ENCODE measurements at regions not wholly inside any gene's neighbourhood (a gene's known extent, or its start where the extent isn't known, plus 50 kb on each side); places are given as distances from the start of the nearest gene placed in this dataset.
"Not testable (repeated sequence)": the region's sequence is repeated elsewhere in the genome, so short reads cannot be mapped to it uniquely, and the experiment has no call there.

DNA sequence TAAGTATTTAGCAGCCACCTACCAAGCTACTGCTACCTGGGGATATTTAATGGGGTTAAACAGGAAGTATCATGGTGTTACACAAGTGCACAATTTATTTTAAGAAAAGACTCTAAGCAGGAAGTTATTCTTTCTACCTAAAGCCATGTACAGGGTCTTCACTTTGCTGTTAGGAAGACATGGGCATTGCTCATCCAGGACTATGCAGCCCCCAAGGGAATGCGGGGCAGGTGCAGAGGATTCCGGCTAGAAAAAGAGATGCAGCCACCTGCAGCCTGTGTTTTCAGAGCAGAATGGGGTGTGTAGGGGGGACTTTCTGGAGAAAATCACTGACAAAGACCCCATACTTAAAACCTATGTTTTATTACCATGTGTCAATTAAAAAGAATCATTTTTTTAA is 399.1 kb upstream of the NOX3 start:
- DNase-seq (ENCODE audit: low spot score) = no peak

DNA sequence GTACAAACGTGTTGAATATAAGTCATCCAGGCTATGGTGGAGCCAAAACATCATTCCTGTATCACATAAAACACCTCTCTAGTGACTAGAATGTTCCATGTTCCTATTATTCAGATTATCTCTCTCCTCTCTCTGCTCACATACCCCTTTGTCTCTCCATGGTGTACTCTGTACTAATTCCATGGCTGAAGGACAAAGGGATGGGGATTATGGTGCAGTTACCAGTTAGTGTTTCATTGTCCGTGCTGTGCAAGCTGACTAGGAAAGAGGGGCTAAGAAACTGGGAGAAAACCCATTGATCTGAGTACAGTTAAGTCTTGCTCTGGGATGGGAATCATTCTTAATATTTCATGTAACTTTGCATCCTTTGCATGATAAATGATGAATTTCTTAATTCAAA is 397.4 kb upstream of the NOX3 start:
- DNase-seq (ENCODE audit: low spot score) = no peak

DNA sequence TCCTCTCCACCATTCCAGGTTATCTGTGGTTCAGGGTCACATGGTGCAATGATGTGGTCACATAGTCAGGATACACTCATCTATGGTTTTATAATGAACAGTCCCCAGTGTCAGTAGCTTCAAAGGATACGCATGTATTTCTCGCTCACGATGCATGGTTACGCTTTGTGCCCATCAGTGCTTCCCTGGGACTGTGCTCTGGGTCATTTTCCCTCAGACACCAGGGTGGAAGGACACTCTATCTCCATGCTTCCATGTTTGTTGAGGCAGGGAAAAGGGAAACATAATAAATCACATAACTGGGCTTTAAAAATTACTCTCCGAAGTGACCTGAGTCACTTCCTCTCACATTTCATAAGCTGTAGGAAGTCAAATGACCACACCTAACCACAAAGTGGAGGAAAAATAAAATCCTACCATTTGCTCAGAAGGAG is 394.8 kb upstream of the NOX3 start:
- DNase-seq (ENCODE audit: low spot score) = peak; percentile 23

DNA sequence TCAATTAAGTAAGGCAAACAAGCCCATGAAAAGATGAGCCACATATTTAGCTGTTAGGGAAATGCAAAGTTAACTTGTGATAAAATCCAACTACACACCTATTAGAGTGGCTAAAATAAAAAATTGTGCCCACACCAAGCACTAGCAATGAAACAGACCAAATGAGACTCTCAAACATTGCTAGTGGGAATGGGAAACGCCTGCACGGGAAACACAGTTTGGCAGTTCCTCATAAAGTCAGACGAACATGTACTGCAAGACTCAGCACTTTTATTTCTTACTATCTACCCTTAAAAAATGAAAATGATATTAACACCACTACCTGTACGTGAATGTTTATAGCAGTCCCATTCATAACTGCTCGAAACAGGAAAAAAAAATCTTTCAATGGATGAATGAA is 392.1 kb upstream of the NOX3 start:
- DNase-seq (ENCODE audit: low spot score) = no peak

DNA sequence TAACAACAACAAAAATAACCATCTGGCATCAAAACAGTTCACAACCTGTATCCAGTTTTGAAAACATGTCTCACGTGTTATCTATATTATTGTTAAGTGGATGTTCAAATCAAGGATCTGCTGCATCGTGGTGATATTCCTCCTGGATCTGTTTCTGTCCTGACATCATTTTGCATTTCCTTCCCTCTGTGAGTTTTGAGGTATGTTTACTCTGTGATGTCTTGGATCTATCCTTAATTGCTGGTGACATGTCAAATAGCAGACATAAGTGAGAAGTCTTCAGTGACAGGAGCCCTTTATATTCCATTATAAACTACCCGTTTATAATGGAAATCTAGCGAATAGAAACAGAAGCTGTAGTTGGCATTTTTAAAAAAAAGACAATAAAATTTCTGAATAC is 381.8 kb upstream of the NOX3 start:
- DNase-seq (ENCODE audit: low spot score) = no peak

DNA sequence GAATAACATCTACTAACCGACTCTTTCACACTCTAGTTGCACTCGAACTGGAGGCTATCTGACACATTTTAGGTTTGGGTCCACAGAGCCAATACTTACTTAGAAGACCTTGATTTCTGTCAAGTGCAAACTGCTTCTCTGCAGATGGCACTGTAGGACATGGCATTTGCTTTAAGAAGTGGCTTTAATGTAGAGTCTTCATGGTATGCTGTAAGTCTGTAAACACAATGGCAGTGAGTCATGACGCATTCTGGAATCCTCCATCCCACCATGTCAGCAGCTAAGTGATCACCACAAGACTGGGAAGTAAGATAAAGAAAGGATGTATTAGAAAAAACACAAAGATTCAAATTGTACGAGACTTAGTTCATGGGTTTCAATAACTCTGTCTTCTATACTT is 377.0 kb upstream of the NOX3 start:
- DNase-seq (ENCODE audit: low spot score) = no peak

DNA sequence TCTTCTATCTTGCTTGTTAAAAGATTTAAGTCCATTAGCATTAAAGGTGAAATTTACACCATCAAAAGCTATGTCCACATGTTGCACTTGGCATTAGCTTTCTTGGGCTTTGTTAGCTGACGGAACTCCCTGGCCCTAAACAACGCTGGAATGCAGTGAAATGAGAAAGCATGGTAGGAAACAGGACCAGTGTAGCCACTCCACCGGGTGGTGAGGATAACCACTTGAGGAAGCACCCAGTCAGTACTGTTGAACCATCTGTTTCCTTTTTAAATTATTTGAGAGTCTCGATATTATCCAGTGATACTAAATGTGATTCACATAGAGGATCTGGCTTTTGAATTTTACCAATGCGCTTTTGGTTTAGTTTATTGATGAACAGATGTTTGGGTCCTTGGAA is 374.9 kb upstream of the NOX3 start:
- DNase-seq (ENCODE audit: low spot score) = no peak

DNA sequence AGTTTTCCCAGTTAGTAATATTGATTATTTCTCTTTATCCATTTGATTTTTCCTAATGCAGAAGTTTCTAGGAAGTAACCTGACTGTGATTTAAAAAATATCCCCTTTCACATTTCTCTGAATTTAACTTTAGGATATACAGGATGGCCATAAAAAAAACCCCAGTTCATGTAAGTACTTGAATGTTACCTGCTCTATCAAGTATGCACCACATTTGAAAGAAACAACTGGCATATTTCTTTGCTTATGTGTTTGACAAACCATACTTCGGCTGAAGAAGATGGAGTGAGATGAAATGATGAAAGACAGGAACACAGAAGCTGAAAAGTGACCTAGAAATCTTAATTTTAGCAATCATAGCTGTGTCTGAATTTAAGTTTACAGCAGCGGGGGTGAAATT is 374.0 kb upstream of the NOX3 start:
- no peak for DNase-seq (ENCODE audit: low spot score)

DNA sequence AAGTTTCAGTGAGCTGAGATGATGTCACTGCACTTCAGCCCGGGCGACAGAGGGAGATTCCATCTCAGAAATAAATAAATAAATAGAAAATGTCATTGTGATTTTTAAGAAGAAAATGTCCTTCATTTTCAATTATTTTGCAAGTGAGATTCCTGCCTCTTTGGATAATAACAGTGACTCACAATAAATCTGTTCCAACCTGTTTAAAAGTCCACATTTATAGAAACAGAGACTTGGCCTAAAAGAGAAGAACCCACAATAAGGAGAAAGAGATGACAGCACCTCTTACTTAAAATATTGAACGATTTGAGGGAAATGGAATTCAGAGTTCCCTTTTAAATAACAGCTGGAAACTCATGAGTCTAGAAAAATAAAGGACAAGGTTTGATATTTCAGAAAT is 373.4 kb upstream of the NOX3 start:
- DNase-seq (ENCODE audit: low spot score) = no peak

DNA sequence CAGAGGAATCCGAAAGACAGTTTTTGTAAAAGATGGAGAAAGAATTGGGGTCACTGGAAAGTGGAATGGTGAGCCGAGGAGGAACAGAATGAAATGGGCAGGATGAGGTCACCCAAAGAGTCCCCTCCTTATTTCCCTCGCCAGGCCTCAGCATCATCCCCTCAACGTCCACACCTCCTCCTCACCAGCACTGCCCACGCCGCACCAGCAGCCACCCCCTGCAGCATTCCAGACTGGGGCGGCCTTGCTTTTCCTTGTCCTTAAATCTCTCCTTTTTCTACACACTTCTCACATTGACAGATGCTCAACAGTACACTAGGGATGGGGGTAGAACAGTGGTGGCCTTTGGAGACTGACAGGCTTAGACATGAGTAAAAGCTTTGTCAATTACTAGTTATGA is 363.1 kb upstream of the NOX3 start:
- no peak for DNase-seq (ENCODE audit: low spot score)

DNA sequence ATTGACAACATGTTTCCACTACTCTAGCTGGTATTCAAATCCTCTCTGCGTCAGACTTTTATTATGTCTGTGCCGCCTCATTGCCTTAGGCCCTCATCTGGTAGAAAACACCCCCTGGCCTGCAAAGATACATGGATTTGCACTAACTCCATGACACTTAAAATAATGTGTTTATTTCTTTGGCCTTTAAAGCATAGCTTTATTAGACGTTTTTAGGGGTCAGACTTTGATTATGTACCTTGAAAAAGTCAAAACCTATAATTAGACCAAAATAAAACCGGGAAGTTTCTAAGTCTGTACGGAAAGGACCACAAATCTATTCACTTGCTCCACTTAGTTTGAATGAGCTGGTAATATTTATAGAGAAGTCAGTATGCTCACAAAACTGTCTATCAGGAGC is 357.9 kb upstream of the NOX3 start:
- no peak for DNase-seq (ENCODE audit: low spot score)

DNA sequence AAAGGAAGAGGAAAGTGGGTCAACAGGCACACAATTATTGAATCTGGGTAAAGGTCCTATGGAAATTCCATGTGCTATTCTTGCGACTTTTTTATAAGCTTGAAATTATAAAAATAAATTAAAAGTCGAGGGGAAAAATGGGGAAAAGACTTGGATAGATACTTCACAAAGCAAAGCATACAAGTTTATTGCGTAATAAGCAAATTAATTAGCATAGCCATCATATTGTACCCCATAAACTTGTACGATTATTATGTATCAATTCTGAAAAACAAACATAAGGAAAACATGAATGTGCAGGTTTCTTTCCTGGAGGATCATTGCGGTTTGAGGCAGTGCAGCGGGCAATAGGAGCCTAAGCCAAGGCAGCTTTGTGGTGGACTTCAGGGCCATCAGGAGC is 351.6 kb upstream of the NOX3 start:
- DNase-seq (ENCODE audit: low spot score) = no peak

DNA sequence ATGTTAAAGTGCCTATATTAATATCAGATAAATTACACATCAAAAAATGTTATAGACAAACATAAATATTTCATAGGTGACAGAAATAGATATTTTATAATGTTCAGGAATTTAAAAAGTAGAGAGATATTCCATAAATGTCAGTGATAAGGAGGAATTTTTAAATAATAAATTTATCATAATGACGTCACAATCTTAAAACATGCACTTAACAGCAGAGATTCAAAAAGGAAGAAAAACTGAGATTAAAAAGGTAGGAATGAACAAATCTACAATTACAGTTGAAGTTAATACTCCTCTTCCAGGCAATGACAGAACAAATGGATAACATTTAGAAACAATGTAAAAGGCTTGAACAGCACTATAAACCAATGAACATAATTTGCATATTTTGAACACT is 345.4 kb upstream of the NOX3 start:
- DNase-seq (ENCODE audit: low spot score) = no peak

DNA sequence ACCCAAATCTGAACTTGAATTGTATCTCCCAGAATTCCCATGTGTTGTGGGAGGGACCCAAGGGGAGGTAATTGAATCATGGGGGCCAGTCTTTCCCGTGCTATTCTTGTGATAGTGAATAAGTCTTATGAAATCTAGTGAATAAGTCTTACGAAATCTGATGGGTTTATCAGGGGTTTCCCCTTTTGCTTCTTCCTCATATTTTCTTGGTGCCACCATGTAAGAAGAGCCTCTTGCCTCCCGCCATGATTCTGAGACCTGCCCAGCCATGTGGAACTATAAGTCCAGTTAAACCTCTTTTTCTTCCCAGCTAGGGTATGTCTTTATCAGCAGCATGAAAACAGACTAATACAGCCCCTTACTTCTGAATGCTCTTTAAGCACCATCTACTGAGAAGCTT is 343.2 kb upstream of the NOX3 start:
- DNase-seq (ENCODE audit: low spot score) = not testable (repeated sequence)

DNA sequence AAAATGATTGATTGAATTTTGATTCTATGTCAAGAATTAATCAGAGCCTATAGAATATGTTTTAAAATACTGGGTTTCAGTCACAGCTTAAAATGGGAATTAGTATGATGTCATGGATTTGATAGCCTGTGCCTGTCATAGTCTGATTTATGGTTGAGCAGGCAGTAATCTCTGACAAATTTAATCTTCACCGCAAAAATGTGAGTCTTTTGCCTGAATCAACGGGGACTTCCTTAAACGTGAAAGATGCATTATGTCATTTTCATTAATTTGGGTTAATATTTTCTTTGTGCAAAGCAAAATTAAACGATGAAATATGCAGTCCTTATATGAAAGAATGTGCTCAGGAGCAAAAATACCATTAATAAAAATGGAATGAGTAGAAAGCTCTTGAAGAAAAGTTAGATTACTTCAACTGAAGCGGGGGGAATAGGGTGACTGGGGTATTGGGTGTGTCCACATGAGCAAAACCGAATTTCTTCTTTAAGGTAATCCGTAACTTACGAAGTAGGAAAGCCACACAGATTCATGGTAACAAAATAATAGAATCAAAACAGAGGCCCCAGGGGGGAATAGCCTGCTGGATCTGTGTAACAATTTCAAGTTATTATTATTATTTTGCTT is 339.6 kb upstream of the NOX3 start:
- DNase-seq (ENCODE audit: low spot score) = no peak

DNA sequence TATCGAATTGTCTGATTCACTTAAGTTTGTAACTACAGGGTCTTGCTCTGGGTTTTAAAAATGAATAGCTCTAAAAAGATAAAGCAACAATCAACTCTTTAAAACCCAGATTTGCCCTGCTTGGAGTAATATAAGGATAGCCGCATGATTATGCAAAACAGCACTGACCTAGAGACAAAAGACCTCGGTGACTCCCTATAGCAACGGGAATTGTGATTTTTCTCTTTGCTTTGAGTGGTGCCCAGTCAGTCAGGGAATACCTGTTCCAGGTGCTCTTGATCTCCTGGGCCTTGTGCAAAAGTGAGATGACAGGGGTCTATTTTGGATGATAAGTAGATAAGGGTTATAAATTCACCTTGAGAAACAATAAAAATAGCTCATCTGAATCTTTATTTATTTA is 336.3 kb upstream of the NOX3 start:
- DNase-seq (ENCODE audit: low spot score) = no peak

DNA sequence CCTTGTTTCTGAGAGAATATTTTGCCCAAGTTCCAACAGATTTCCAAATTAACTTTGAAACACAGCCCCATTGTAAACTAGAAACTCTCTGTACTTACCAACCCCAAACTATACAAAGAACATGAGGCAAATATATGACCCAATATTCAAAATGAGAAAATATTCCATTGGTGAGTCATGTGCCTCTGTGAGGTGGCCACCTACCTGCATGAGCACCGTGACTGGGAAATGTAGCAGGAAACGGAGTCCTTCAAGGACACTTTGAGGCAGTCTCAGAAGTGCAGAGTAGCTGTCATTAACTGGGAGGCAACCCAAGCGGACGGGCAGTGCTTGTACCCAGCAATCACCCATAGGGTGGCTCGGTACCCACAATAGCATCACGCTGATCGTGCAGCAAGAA is 335.5 kb upstream of the NOX3 start:
- DNase-seq (ENCODE audit: low spot score) = no peak

DNA sequence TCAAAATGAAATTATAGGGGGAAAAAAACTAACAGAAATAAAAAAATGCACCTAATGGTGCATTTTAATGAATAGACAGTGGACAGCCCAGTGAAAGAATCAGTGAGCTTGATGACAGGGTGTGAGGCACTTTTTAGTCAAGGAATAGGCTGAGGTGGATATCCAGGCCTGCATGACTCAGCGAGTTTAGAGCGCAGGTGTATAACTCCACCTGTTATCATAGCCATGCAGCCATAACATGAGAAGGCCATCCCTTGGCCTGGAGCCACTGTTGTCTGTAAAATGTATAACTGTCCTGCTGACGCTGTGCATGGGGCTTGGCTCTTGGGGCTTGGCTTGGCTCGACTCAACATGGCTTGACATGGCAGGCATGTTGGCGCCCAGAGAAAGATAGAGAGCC is 331.5 kb upstream of the NOX3 start:
- no peak for DNase-seq (ENCODE audit: low spot score)

DNA sequence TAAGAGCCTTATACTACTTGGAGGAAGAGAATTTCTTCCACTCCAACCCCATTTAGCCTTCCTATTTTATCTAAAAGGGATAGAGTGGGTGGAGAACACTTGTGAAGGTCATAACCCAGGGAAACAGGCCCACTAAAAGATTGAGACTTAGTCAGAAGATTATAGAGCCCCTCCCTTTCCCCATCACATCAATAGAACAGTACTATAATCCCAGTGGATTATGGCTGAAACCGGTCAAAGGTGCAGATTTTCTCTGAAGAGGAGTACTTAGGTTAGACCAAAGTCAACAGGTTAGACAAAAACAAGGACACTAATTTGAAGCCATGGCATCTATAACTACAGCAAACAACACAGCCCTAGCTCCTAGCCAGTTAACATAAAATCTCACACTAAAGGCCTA is 330.9 kb upstream of the NOX3 start:
- no peak for DNase-seq (ENCODE audit: low spot score)

DNA sequence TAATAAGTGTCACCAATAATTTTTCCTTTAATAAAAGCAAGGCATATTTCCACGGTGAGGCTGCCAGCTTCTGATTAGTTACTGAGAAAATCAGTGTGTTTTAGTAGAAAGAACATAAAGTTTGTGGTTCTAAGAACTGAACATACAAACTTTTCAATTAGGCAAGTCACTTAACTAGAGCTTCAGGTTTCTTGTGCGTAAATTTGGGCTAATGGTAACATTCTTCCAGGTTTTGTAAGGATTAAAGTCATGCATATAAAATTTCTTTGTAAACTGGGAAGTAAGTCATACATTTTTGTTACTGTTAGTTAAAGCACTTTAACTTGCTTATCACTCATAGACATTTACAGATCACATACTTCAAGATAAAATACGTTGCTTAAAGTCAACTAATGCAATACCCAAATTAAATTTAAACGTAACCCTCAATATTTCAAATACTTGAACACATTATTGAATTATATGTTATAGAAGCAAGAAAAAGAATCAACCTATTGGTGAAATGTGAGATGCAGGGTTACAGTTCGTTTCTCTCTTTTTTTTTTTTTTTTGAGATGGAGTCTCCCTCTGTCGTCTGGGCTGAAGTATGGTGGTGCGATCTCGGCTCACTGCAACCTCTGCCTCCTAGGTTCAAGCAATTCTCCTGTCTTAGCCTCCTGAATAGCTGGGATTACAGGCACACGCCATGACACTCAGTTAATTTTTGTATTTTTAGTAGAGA is 327.3 kb upstream of the NOX3 start:
- DNase-seq (ENCODE audit: low spot score) = peak; percentile 2

DNA sequence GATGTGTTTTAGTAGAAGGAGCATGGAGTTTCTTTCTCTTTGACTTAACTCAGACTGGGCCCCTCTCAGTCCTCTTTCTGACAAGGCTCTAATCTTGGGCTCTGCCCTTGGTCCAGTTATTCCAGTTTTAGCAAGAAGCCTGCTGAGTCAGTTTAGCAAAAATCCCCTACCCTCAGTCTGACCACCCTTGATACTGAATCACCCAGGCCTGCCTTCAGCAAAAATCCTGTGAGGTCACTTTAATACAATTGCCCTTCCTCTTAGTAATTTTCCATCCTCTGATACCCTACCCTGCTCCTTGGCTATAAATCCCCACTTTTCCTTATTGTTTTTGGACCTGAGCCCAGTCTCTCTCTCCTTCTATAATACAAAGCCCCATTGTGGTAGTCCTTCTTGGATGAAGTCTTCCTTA is 326.7 kb upstream of the NOX3 start:
- peak; percentile 59 for DNase-seq (ENCODE audit: low spot score)

DNA sequence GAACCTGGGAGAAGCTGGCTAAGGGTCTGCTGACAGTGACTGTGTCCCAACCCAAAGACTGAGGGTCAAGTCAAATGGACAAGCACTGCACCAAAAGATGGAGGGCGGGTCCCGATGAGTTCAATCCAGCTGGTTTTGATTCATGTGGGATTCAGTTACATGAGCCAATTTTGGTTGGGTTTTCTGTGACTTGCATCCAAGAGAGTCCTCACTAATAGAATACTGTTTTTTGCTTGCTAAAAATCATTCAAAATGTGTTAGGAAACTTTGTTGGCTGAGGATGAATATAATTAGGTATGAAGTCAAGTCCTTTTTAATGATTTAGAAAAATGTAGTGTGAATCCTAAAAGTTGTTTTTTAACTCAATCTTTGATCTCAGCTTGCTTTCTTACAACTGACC is 323.8 kb upstream of the NOX3 start:
- peak; percentile 5 for DNase-seq (ENCODE audit: low spot score)

DNA sequence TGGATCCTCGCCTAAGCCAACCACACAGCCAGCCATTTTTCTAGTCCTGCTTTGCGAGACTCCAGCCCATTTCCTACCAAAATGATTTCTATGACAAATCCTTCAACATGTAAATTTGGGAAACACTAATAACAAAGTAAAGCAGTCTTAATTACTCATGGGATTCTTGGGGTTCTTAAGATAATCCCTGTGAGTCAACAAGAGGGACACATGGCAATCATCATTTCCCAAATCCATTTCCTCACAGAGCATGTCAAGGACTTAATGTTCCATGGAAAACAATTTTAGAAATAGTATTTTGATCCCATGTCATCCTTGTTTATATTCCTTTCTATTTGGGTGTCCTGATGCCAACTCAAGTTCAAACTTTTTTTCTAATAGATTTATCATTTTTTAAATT is 322.7 kb upstream of the NOX3 start:
- DNase-seq (ENCODE audit: low spot score) = peak; percentile 5

DNA sequence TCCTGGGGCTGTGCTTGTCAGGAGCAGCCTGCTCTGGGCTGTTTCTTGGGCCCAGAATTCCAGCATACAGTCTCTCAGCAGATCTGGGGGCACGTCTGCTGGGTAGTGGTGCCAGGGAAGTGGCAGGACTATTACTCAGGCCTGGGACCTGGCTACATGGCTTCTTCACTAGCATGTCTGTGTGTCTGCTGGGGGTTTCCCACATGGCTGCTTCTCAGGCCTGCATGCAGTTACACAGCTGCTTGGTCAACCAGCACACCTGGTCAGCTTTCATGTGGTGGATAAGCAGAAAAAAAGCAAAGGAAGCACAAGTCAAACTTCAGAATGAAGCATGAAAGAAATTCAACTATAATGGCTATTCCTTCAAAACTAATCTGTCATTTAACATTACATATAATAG is 316.2 kb upstream of the NOX3 start:
- DNase-seq (ENCODE audit: low spot score) = no peak

All from AG08395 (cell line).